HG03378 (cell line): ENCODE measurements at regions not wholly inside any gene's neighbourhood (a gene's known extent, or its start where the extent isn't known, plus 50 kb on each side); places are given as distances from the start of the nearest gene placed in this dataset.

ENCODE experiments used
- ATAC-seq: cut with Tn5 transposase; IDR thresholded peaks from one replicate; pipeline ENCODE4 v1.9.1; 2021; ENCODE audit warnings: mild to moderate bottlenecking, moderate library complexity; ENCODE audit not compliant: unreplicated experiment

DNA sequence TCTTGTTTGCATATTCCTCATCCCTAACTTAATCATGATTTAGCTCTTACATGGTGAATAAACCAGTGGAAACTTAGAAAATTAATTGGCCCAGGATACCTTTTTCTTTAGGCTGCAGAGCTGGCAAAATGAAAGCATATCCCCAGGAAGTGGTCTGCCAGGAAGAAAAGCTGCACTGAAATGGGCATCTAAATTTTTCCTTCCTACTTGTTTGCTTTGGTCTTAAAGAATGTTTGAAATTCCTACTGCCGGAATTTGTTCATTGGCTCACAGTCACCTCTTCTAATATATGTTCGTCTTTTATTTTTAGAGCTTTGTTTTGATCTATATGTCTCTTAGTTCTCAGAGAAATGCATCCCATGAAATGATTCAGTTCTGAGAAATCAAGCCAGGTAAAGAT is 113.2 kb upstream of the ELL2 start:
- no peak for ATAC-seq

DNA sequence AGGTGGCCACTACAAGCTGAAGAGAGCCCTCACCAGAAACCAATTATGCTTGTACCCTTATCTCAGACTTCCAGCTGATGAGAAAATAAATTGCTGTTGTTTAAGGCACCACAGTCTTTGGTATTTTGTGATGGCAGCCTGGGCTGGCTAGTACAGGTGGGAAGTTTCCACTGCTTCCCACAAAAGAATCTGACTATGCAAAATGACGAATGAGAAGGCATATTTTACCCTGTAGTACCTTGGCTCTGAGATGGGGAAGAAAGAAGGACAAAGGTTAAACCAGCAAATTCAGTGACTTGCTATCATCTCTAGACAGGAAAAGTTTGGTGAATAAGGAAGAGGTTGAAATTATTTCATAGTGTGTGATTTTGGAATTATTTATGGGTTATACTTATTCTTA is 112.8 kb upstream of the ELL2 start:
- ATAC-seq: no peak

DNA sequence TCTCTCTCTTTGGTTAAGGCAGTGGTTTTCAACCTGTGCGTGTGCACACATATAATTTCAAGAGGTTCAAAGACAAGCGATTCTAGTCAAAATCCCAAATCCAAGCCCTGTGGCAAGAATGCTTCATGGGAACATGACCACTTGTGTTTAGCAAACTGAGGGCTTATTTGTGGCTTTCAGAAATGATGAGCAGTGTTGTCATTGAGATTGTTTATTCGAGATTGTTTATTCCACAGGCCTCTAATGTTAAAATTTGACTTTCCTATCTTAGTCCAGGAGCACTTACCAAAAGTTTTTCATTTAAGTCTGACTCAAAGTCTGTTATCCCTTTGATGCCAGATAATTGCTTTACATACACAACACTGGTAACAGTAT is 111.1 kb upstream of the ELL2 start:
- ATAC-seq: no peak

DNA sequence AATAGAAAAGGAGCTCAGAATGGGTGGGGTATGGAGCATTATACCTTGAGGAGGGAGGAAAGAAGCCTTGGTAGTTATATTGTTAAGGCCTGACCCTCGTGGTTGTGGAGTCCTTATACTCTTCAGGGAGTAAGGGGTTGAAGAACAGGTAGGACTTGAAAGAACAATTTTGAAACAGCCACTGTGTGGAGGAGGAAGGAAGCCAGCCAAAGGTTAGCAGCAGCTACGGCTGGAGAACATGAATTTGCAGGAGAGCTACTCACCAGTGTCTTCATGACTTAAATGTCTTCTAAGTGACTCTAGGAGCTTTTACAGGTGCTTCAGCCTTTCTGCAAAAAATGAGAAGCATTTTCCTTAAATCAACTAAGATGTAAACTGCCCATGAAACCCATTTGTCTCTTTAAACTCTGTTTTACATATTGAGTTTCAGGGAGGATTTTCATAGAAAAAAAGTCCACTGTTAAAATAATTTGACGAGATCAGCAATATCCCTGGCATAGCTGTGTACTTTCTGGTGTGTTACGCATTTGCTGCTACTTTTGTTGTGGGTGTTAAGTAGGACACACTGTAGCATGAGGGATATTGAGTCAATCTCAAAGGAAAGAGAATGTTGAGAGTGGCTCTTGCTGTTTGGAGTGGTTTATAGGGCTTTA is 110.6 kb upstream of the ELL2 start:
- no peak for ATAC-seq

DNA sequence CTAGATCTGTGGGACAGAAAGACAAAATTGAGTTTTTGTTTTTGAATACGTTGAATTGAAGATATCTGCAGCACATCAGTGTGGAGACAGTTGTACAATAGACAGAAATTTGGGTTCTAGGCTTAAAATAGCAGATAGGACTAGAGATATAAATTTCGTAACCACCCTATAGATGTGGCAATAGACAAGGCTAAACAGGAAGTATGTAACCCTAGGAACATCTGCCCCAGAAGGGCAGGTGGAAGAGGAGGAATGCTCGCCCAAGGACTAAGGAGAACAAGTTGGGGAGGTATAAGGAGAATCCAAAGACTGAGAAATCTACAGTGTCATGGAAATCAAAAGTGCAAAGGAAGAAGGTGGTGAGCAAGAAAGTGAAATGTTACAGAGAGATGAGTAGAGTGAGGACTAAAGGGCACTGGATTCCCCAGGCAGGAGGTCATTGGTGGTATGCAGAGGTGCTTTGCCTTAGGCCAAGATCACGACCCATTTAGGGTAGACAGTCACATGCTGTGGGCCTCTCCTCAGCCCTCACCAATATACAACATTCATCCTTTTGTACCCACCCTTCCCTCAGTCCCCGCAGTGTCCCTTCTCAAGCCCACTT is 109.1 kb upstream of the ELL2 start:
- ATAC-seq: no peak

DNA sequence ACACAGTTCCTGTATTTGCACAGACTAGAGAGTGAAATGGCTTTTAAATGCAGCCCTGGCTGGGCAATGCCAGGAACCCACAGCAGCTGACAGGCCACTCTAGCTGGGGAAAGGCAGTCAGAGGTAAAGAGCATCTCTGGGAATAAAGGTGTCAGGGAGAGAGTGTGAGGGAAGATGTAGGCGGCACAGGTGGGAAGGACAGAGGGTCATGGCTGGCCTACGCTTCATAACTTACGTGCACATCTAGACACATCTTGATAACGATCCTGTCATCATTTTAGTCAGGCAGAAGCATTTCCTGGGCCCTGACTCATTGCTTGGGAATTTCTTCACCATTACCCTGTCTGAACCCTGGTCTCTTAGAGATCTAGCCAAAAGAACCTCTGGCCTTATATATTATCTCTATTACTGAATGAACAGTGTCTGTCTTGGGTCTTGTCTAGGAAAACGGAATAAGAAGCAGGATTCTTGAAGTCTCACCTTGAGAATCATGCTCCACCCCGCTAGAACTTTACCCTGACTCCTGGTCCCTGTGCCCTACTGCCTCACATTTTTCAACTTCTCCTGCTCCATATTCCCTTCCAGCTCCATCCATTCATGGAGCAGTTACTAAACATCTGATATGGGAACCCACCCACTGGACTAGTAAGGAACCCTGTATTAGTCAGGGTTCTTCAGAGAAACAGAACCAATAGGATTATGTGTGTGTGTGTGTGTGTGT is 106.4 kb upstream of the ELL2 start:
- no peak for ATAC-seq

DNA sequence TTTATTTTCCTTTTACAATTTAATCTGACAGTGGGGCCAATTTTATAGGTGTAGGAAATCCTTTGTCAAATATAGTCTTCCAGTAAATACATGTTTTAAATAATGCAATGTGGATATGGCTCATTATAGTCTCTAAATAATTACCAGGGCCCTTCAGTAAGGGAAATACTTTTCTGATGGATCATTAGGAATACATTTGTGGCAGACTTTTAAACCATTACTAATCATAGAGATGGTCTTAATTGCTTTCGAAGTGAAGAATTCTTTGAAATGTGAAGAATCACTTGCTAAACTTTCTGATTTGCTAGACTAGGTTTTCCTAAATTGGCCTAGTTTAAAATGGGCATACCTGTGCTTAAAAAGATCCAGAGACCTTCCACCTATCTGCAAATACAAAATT is 105.6 kb upstream of the ELL2 start:
- ATAC-seq: no peak

DNA sequence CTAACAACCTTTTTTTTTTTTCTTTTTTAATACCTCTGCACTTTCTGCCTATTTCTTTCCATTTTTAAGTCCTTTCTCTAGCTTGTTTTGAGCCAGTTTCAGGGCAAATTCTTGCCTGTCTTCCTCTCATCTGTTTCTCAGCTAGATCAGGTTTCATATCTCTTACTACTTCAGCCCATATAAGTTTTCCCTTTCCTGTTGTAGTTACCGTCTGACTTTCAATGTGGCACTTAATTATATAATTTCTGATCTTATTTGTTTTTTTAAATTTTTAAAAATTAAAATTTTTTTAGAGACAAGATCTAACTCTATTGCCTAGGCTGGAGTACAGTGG is 104.7 kb upstream of the ELL2 start:
- ATAC-seq: no peak

DNA sequence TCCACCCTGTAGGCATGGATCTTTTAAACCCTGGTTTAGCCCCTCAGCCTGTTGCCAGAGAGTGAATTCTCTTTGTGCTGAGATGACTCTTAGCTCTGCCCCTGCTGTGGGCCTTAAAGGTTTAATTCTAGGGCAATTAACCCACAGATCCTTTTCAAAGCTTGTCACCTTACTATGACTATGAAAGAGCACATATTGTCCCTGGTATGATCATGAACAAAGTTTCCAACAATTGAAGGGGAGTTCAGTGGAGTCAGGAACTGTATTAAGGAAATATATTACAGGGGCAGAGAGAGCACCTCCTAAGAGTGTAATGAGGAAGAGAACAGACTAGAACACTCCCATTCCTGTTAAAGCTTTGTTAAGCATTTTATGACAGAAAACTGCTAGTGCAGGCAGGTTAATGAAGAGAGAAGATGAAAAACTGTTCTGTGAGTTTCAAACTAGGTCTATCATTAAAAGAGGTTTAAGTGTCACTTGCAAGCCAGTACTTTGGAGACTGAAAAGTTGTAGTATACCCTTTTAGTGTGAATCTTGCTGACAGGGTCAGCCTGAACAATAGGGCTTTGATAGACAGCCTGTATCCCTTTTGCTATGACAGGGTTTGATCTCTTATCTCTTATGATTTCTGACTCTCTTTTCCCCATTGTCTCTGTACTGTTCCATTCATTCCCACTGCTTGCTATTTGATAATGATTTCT is 104.2 kb upstream of the ELL2 start:
- no peak for ATAC-seq

DNA sequence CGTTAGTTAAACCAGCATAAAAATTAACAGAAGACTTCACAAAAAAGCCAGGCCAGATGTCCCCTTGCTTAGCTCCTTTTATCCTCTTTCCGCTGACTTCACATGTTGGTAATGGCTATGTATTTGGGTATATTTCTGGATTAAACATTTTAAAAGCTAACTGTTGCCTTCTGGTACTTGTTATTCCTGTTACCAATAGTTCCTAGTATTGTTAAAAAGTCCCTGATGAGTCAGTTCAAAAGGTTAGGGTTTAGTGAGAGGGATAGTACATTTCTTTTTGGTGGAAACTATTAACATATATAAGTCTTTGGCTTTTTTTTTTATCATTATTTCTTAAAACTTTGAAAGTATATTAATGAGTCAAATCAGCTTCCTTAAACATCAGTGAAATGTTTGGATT is 103.2 kb upstream of the ELL2 start:
- ATAC-seq: no peak

DNA sequence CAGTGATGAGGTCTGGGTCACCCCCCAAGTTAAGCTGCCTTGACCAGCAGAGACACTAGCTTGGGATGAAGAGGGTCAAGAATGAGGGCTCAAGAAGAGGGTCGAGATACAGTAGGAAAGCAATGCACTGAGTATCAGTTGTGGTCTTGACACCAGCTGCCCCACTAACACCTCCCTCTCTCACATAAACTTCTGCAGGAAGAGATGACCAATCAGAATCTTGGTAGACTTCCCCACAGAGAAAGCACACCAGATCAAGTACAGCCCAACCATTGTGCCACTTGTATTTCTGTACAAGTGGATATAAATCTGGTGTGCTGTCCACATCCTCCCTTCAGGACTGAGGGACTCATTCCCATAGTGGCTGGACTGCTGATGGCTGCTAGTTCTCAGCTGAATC is 101.2 kb upstream of the ELL2 start:
- no peak for ATAC-seq

DNA sequence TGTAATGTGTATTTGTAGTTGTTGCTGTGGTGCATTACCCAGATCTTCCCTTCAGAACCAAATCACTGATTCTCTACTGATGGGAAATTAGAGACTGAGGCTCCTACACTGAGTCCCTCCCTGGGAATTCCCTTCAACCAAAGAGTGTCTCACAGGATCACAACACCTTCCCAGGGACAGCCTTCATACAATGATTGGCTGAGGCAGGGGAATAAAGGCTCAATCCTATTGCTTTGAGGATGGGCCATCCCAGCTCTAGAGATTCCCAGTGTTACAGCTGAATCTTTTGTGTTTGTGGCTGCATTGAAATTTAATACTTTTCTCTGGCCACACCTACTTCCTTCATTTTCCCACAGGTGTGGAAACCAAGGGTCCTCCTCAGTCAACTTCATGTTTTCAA is 96.4 kb upstream of the ELL2 start:
- ATAC-seq: no peak

DNA sequence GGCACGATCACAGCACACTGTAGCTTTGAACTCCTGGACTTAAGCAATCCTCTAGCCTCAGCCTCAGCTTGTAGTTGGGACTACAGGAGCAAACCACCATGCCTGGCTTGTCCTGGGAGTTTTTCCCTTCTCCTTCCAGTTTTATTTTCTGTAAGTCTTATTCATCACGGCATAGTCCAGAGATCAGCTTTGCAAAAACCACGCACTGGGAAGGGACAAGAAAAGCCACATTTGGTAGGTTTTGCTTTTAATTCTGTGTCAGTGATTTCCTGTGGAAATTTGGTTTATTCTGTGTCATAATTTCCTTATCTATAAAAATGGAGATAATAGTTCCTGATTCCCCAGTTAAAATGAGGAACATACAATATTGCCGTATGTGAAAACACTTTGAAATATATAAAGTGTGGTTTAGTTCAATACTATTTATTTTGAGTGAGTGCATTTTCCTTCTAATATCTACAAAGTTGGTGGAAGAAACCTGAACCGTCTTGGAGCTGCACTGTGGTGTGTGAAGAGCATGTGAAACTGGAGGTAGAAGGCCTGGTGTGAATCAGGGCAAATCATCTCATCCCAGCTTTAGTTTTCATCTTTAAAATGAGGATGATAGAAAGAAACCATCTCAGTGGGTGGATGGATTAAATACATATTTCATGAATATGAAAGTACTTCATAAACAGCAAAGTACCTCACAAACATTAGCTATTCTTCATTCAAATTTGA is 92.8 kb upstream of the ELL2 start:
- ATAC-seq: no peak

DNA sequence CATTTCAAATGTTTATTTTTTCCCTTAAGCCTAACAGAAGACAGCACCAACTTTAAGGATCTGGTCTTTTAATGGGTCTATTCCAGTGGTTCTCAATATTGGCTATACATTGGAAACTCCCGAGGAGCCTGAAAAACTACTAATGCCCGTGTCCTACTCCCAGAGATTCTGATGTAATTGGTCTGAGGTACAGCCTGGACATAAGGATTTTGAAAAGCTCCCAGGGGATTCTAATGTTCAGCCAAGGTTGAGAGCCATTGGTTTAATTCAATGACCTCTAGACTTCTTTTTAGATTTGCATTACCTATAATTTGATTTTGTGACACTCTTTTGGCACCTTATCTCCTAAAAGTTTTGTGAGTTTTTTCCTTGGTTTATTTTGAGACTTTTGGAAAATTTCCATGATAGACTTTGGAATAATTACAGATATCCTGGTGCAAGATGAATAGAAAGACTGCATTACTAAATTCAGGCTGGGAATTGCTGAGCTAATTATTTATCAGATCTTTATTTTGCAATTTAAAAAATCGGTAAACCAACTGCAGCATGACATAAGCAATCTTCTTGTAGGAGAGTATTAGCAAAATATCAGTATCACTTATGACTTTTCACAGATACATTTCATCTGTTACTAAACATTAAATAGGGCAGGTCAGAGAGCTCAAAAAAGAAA is 91.5 kb upstream of the ELL2 start:
- no peak for ATAC-seq

DNA sequence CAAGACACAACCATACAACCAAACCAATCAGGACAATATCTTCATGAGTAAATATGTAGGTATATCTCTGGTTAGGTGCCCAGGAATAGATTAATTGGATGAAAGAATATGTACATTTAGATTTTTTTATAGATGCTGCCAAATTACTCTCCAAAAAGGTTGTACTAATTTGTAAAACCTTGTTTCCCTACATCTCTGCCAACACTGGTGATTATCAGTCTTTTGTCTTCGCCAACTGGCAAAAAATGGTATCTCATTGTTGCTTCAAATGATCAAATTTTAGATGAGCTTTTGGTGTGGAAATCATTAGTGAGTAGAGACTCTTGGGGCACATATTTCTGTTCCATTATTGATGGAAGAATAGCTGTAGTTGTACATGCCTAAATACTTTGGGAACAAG is 90.7 kb upstream of the ELL2 start:
- ATAC-seq: no peak

DNA sequence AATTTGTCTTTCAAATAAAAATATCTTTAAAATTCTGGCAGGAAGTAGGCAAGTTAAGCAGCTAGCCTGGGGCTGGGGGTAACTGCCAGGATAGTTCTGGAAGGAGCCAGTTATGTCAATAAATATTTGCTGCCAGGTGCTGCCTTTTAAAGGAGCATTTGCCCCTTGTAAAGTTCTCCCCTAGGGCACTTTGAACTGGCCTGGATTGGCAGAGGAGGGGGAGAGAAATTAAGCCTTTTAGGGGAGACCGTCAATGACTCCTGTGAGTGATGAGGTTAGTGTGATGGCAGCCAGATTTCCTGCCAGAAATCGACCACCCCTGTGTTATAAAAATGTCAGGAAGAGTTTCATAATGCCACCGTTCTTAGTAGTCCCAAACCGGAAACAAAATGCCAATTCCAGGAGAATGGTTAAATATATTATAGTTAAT is 89.8 kb upstream of the ELL2 start:
- no peak for ATAC-seq

DNA sequence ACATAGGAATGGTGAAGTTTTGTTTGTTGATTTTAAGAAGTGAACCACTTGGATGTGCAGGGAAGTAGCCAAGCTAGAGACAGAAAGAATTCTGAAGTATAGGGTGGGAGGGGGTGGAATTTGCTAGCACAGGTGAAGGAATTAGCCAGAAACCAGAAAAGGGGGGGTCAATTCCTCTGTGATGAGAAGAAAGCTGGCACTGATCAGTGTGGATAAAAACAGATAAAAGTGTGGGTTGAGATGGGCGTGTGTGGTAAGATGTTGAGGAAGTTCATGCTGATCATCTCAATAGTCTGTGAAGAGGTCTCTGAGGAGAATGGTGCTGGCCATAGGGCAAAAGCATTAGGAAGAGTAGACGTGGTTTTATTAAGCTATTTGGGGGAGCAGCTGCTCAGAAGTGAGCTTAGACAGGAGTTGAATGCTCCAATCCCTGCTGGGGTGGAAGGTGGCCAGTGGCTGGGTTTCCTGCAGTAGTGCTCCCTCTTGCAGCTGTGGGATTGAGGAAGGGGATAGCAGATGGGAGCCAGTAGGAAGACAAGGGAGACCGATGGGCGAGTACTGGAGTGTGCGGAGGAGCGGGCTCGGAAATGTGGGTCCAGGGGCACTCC is 88.7 kb upstream of the ELL2 start:
- no peak for ATAC-seq

DNA sequence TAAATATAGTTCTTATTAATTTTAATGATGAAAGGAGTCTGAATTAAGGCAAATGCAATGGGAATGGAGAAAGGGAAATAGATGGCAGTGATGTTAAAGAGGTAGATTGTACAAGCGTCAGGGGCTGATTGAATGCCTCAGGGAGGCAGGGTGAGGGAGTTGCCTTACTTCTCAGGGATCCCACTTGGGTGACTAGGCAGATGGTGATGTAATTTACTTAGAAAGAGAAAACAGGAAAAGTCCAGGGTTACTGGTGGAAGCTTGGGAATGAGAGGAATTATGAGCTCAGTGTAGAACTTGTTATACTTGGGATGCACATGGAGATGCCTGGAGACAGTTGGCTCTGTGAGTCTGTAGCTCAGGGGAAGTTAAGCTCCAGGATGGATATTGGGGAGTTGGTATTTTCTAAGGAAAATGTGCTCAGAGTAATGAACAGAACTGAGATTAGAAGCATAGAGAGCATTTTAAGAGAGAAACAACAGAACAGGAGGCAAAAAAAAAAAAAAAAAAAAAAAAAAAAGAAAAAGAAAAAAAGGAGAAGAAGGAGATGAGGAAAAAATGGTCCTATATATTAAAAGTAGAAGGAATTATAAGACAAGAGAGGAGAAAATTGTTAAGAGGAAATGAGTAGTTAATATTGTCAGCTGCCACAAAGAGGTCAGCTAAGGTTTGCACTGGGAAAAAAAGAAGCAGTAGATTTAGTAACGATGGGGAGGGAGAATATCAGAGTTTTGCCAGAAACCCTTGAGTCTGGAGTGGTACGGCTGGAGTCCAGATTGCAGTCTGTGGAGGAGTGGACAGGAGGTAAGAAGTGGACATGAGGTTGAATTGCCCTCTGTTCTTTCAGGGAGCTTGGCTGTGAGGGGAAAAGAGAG is 88.0 kb upstream of the ELL2 start:
- ATAC-seq: no peak

DNA sequence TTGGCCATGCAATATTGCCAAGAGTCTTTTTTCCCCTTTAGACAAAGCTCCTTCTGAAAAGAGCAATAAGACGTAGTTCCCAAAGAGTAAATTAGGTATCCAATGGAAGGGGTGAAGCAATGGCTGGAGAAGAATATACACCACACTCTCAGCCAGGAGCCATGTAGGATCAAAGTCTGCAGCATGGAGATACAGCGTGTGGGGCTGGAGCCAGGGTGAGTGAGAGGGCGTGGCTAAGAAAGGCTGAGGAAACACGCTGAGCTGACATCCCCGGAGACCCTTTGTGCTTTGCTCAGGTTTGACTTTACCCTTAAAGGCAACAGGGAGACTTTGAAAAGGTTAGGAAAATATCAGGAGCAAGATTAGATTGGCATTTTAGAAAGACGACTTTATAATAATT is 87.1 kb upstream of the ELL2 start:
- ATAC-seq: no peak

DNA sequence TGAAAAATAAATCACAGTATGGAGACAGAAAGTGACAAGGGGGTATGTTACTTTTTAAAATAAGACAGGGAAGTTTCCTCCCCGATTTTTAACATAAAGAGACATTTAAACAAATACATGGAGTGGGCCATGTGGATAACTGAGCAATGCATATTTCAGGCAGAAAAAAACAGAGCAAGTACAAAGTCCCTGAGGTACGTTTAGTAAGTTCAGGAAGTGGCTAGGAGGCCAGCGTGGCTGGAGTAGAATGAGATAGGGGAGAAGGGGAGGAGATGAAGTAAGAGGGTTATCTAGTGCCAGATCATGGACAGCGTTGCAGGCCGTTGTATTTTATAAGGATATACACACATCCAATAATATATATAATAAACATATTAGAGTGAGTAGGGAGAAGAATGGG is 84.2 kb upstream of the ELL2 start:
- no peak for ATAC-seq
